GF-D8 (cell line): ENCODE measurements at regions not wholly inside any gene's neighbourhood (a gene's known extent, or its start where the extent isn't known, plus 50 kb on each side); places are given as distances from the start of the nearest gene placed in this dataset.

ENCODE experiments used
- DNase-seq: peaks from one replicate; lab custom pipeline; 2025; lab: John Stamatoyannopoulos, UW

GRCh38 chr2:176732780-176733179, 463.5 kb downstream of the MTX2 start:
- no peak for DNase-seq

DNA sequence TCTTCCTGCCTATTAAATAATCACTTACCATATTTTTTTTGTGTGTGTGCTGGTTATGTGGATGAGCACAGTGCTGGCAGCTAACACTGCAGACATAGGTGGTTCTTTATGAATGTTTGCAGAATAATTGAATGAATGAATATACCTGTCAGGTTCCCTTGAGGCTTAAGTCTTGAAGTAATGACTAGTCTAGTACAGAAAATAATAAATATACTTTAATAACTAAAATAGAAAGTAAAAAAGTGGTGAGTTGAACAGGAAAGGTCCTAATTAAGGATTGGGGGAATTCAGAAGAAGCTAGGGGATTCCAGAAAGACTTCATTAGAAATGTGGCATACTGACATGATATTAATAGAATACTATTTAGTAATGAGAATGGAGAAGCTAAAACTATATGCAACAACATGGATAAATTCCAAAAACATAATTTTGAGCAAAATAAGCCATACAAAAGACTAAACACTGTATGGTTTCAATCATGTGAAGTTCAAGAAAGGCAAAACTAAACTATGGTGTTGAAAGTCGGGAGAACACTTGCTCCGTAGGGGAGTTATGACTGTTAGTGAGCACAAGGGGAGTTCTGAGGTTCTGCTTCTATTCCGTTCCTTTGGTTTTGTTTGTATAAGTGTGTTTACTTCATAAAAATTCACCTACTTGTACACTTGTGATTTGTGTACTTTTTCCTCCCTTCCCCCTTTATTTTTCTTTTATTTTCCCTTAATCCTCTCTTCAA, 464.6 kb downstream of the MTX2 start:
- no peak for DNase-seq

GRCh38 chr2:176734868-176735267, 465.6 kb downstream of the MTX2 start:
- no peak for DNase-seq

DNA sequence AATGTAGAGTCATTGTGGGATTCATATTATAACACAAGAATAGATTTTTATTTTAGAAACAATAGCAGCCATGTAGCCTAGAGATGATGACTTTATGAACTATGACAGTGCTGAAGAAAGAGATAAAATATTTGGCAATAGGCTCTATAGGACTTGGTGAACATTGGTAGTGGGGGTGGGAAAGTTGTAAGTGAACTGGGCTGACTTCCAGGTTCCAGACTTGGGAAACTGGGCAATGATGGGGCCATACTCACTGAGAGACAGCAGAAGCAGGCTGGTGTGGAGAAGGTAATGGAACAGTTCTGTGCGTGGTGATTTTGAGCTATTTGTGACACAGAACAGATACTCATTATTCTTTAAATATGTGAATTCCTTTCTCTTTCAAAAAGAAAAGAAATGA, 470.3 kb upstream of the HNRNPA3 start:
- no peak for DNase-seq

GRCh38 chr2:176743671-176744070, 468.9 kb upstream of the HNRNPA3 start:
- DNase-seq = no peak

DNA sequence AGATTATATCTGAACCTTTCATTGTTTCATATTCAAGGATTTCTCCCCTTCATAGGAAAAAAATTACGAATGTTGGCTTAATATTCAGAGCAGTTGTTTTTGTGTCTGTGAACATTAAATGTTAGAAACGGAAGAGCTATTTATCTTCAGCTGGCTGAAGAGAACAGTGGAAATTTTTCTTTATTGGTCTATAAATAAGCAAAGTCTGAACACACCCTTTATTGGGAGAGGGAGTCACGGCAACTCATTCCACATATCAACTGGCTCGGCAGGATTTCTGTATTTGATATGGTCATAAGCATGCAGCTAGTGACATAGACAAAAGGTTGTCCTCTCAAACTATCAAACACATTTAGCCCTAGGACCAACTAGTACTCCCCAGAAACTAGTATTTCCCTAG, 468.4 kb upstream of the HNRNPA3 start:
- no peak for DNase-seq

GRCh38 chr2:176745543-176746200, 466.9 kb upstream of the HNRNPA3 start:
- DNase-seq = no peak

GRCh38 chr2:176746411-176746810, 466.2 kb upstream of the HNRNPA3 start:
- no peak for DNase-seq

DNA sequence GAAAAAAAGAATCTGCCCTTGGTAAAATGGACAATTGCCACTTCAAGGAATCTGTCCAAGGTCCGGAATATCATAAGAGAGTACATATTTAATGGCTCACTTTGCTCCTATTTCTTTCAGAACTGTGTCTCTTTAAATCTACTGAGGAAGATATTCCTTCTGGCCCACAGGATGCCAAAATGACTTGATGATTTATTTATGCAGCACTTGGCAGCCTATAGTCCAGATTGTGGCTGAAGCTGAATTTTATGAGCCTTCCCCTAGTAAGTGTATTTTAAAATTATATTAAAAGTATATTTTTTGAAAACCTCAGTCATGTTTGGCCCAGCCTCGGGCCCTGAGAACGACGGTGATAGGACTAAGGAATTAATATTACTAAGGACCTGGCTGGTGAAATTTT, 465.1 kb upstream of the HNRNPA3 start:
- DNase-seq = no peak

- no peak for DNase-seq
These were observed 464.7 kb upstream of the HNRNPA3 start for GRCh38 chr2:176747928-176748327.

DNA sequence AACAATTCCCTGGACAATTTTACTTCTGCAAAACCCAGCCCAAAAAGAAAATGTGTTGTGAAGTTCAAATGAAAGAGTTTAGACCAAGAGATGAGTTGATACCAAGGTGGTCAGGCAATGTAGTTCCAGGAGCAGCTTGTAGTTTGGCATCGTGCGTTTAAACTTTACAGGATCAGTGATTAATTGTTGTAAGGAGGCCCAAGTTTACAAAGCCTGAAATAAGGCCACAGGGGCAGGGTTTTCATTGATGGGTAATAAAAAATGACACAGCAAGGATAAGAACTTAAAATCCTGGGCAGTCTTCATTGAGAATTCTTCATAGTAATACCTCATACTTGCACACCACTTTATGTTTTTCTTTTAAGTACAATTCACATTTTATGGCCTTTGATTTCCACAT, 463.9 kb upstream of the HNRNPA3 start:
- no peak for DNase-seq

DNA sequence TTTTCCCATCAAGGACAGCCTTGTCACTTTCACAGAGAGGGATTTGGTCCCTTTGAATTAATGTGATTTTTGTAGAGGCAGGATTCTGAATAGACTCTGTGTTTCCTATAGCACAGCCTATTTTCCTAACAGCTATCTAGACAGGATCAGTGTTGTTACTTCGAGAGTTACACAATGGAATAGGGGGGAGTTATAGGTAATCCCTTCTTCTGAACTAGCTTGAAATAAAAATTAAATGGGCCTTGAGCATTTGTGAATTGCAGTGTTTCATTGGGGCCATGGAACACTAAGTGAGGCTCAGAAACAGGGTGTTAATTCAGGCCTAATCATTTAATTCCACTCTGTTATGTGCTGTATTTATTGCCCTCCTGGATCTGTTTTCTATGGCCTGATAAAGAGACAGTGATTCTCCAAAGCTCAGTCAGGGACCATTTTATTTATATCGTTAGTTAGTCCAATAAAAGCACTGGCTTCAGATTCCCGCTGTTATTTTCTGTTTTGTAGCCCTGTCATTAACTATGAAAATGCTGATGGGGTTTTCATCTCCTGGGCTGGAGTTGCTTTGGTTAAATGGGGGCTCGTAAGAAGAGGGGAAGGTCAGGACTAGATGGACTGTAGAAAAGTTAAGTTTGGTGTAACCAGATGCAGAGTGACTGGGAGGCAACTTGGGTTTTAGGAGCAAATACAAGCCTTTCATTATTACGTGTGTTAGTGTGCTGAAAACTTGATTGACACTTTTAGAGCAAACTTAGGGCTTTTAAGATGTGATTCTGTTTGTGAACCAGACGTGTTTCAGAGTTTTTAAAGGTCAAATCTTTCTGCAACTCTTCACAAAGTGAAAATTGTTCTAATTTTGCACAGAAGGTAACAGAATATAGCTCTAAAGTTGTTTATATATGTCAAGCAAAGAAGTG, 461.0 kb upstream of the HNRNPA3 start:
- DNase-seq = no peak

DNA sequence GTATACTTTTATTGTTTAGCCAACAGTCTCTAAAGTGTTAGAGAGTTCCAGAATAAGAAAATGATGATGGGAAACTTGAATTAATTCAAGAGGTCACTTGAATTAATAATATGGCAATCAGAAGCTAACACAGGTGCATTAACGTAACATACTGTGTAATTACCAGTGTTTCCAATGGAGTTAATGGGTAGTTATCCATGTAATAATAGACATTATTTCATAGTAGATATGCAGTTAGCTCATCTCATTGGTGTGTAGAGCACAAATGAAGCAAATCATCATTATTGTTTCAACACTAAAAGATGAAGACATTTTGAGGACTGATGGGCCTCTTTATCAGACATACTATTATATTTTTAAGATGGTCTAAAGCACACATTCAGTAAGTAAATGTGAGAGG, 460.3 kb upstream of the HNRNPA3 start:
- no peak for DNase-seq

- no peak for DNase-seq
These were observed 459.4 kb upstream of the HNRNPA3 start for GRCh38 chr2:176753205-176753604.

DNA sequence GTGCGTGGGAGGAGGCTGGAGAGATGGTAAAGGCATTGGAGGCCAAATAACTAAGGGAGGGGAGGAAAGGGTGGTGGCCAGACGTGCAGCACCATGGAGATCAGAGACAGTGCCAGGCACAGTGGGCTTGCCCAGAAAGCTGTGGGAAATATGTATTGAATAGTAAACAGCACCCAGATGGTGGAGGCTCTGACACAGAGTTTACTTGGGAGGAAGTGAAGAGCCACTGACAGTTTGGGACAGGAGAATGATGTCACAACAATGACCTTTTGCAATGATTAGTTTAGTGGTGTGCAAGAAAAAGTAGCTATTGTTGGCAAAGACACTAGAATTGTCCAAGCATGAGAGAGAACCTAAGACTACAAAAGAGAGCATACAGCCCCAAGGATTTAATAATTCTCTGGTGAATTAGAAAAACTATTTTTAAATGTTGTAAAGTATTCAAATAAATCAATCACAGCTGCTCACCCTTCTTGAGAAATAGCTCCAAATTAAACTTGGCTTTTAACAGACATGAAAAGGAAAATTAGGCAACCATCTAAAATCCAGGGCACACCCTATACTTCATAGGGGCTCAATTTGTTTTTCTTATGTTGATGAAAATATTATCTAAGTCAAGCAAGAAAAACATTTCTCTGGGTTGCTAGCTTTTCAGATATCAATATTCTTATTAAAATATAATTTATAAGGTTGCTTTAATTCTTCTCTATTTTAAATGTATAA, 458.7 kb upstream of the HNRNPA3 start:
- DNase-seq = no peak

GRCh38 chr2:176755537-176756135, 457.0 kb upstream of the HNRNPA3 start:
- no peak for DNase-seq

DNA sequence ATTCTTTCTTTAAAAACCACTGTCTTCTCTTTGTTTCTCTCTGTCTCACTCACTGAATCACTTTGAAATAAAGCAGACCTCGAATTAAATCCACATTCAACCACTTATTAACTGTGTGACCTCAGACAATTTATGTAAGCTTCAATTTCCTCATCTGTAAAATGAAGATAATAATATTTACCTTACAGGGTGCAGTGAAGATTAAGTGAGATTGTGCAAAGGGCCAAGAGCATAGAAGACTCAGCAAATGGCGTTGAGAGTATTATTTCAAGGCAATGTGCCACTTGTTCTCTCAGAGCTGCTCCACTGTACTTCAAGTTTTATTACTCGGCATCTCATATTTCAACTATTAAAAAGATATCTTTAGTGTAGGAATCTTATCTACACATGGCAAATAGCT, 454.2 kb upstream of the HNRNPA3 start:
- DNase-seq = no peak

DNA sequence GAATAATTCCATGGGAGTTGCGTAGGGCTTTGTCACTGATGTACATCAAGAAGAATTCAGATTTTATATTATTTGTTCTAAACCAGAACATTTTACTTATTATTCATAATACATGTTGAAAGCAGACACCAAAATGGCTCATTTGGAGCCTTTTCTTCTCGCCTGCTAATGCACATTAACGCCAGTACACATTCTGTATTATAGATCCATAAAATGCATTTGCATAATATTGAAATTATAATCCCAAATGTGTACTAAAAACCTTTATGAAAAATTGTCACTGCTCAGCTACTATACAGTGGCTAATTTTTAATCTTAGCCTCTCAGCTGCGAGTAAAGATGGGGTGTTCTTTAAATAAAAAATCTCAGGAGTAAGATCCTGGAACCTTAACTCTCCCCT, 452.2 kb upstream of the HNRNPA3 start:
- no peak for DNase-seq

DNA sequence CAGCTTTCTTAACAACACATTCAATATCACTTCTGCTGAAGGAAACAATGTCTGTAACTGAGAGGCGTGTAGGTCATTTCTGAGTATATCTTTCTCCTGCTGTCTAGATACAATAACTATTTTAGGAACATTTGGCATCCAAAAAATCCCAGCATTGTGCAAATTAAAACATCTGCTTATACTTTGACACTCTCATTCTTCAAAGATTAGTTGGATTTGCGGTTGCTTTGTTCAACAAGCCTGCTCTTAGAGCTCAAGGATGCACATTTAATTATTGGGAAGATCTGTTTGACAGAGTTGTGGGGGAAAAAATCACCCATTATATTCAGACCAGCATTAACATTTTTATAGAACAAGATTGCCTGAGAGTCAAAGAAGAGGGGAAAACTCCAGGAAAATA, 449.5 kb upstream of the HNRNPA3 start:
- DNase-seq = no peak

- no peak for DNase-seq
These were observed 448.7 kb upstream of the HNRNPA3 start for GRCh38 chr2:176763851-176764404.

DNA sequence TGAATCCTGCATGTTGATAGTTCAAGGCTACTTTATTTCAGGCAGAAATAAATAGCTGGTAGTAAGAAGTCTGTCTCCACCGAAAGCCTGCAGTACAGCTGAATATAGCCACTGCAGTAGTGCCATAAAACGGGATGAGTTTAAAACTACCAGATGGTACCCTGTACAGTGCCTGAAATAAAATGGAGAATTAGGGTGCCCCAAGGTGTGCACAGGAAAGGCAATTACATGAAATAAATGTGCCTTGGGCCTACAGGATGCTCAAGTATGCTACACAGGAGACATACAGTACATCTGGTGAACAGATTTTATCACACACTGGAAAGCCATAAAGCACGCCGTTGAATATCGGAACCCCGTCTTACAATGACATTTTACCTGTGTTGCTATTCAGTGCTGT, 447.7 kb upstream of the HNRNPA3 start:
- no peak for DNase-seq
